Karpas-422 (cell line): ENCODE measurements at regions not wholly inside any gene's neighbourhood (a gene's known extent, or its start where the extent isn't known, plus 50 kb on each side); places are given as distances from the start of the nearest gene placed in this dataset.

Experiments used
- DNase-seq: peaks from one replicate; pipeline ENCODE4 v3.0.0-alpha.2; 2015
- H2AFZ ChIP-seq: fragments of 200-600 bp; sonication (generic); 2 replicates; pipeline ENCODE4 v1.6.1; 2014; ENCODE audit warnings: antibody characterized with exemption, low read length, mixed read lengths
- H3K27ac ChIP-seq: fragments of 200-600 bp; sonication (generic); 2 replicates; pipeline ENCODE4 v1.5.1; 2014; ENCODE audit warnings: mild to moderate bottlenecking, low read length, moderate library complexity
- H3K27me3 ChIP-seq: fragments of 200-600 bp; sonication (generic); 2 replicates; pipeline ENCODE4 v1.6.1; 2014; ENCODE audit warnings: low read length, mixed read lengths
- H3K36me3 ChIP-seq: fragments of 200-600 bp; sonication (generic); 2 replicates; pipeline ENCODE4 v1.6.1; 2014; ENCODE audit warnings: low read length, mixed read lengths; ENCODE audit not compliant: insufficient read depth
- H3K4me1 ChIP-seq: fragments of 200-600 bp; sonication (generic); 2 replicates; pipeline ENCODE4 v1.6.1; 2014; ENCODE audit warnings: mild to moderate bottlenecking, low read length, mixed read lengths
- H3K4me2 ChIP-seq: fragments of 200-600 bp; sonication (generic); 2 replicates; pipeline ENCODE4 v1.6.1; 2014; ENCODE audit warnings: low read length, low read depth, mild to moderate bottlenecking; ENCODE audit not compliant: poor library complexity, severe bottlenecking
- H3K4me3 ChIP-seq: fragments of 200-600 bp; sonication (generic); 2 replicates; pipeline ENCODE4 v1.5.1; 2014; ENCODE audit warnings: mild to moderate bottlenecking, antibody characterized with exemption, low read length, mixed read lengths
- H3K79me2 ChIP-seq: fragments of 200-600 bp; sonication (generic); 2 replicates; pipeline ENCODE4 v1.6.1; 2014; ENCODE audit warnings: mild to moderate bottlenecking, low read length, mixed read lengths
- H3K9ac ChIP-seq: fragments of 200-600 bp; sonication (generic); 2 replicates; pipeline ENCODE4 v1.6.0; 2014; ENCODE audit warnings: low read length
- H3K9me2 ChIP-seq: fragments of 200-600 bp; sonication (generic), shearing (Covaris generic); replicated peaks from 2 replicates; pipeline ENCODE4 v1.6.0; 2014; ENCODE audit warnings: mild to moderate bottlenecking, low read length, moderate library complexity; ENCODE audit not compliant: insufficient read depth
- H3K9me3 ChIP-seq: fragments of 300-700, 200-600 bp; sonication (generic); 2 replicates; pipeline ENCODE4 v1.6.1; 2014; ENCODE audit warnings: low read length, mixed read lengths
- H4K20me1 ChIP-seq: fragments of 200-600 bp; sonication (generic); 2 replicates; pipeline ENCODE4 v1.6.1; 2014; ENCODE audit warnings: mild to moderate bottlenecking, antibody characterized with exemption, low read length, low read depth; ENCODE audit not compliant: insufficient read depth

- Histone ChIP-seq H3K9me3 (no peaks in the 10 kb centered on the region), H3K27ac (no peak overlapping the region), H3K79me2 (no peaks in the 10 kb centered on the region), H3K4me3 (no peak overlapping the region), H3K27me3 (no peaks in the 10 kb centered on the region; the same call in 1 of the 2 replicates), H3K4me1 (peaks cover 7% of the 10 kb centered on the region), H4K20me1 (no peaks in the 10 kb centered on the region), H3K9me2 (no peaks in the 10 kb centered on the region), H3K9ac (no peak overlapping the region), H3K36me3 (no peaks in the 10 kb centered on the region), H3K4me2 (no peak overlapping the region), H2AFZ (no peak overlapping the region)
- DNase-seq = no peak
Measured at GRCh38 chr1:221074332-221074731, 195.1 kb downstream of the HLX start.

DNA sequence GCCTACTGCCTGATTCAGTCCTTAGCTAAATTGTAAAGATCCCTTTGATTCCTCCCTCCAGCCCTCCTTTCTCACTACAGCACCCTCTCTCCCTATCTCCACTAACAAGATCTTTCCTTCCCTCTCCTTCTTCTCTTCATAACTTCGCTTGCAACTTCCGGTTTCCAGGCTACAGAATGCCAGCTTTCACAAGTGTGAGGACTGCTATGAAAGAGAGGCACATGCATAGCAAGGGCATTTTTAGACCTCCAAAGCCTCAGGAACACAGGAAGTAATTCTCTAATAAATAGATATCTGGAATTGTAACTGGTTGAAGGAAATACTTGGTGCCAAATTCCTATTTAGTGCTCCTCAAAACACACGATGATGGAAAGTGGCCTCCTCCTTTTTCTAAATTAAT, 196.7 kb downstream of the HLX start:
- no peaks in the 10 kb centered on the region for H3K4me1 ChIP-seq
- H3K27ac ChIP-seq = no peak overlapping the region
- no peaks in the 10 kb centered on the region for H4K20me1 ChIP-seq
- H3K4me2 ChIP-seq = no peak overlapping the region
- H3K4me3 ChIP-seq = no peak overlapping the region
- no peaks in the 10 kb centered on the region for H3K9me3 ChIP-seq
- no peak overlapping the region for H3K9ac ChIP-seq
- no peaks in the 10 kb centered on the region for H3K36me3 ChIP-seq
- no peaks in the 10 kb centered on the region; the same call in 1 of the 2 replicates for H3K27me3 ChIP-seq
- H2AFZ ChIP-seq = no peak overlapping the region
- no peaks in the 10 kb centered on the region for H3K9me2 ChIP-seq
- DNase-seq = no peak
- H3K79me2 ChIP-seq = no peaks in the 10 kb centered on the region

DNA sequence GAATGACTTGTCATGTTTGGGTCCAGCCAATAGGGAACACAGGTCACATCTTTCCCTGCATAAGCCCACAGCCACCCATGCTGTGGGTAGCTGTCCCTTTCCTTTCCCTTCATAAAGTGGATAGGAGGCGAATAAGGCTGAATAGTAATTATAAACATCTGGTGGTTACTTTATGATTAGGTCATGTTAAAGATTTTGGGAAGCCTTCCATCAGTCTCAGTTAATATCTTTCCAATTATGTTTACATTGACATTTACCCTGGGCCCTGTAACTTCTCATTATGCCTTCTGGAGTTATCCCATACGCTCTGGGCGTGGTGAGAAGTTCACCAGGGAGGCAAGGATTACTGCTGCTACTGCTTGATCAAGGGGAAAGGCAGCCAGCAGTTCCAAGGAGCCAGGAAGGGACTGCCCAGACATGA, 197.2 kb downstream of the HLX start:
- Histone ChIP-seq H3K9me3 (no peaks in the 10 kb centered on the region), H3K27ac (no peak overlapping the region), H3K4me2 (no peak overlapping the region), H3K27me3 (no peaks in the 10 kb centered on the region; the same call in 1 of the 2 replicates), H4K20me1 (no peaks in the 10 kb centered on the region), H3K4me1 (no peaks in the 10 kb centered on the region), H3K4me3 (no peak overlapping the region), H2AFZ (no peak overlapping the region), H3K79me2 (no peaks in the 10 kb centered on the region), H3K36me3 (no peaks in the 10 kb centered on the region), H3K9ac (no peak overlapping the region), H3K9me2 (no peaks in the 10 kb centered on the region)
- no peak for DNase-seq

DNA sequence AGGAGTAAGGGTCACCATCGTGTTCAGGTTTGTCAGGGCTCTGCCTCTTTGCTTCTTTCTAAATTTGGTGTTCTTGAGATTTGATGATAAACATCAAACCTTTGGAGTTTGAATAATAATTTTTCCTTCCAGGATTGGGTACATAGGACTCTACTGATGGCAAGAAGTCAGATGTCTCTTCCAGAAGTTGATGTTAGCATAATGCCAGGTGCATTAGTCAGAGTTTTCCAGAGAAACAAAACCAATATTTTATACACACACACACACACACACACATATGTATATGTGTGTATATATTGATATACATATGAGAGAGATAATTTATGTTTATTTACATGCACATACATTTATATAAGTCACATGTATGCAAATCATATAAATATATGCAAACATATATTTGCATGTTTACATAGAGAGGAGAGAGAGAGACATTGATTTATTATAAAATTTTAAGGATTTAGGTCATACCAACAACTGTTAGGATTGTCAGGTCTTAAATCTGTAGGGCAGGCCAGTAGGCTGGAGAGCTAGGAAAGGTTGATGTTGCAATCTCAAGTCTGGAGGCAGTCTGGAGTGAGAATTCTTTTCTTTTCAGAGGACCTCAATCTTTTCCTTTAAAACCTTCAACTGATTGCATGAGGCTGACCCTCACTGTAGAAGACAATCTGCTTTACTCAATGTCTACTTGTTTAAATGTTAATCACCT, 199.2 kb downstream of the HLX start:
- no peaks in the 10 kb centered on the region for H3K79me2 ChIP-seq
- H3K4me1 ChIP-seq = no peaks in the 10 kb centered on the region
- no peak for DNase-seq
- no peak overlapping the region for H2AFZ ChIP-seq
- no peaks in the 10 kb centered on the region for H3K9me3 ChIP-seq
- H3K4me3 ChIP-seq = no peak overlapping the region
- no peaks in the 10 kb centered on the region for H3K36me3 ChIP-seq
- no peaks in the 10 kb centered on the region for H3K27me3 ChIP-seq
- no peaks in the 10 kb centered on the region for H3K9me2 ChIP-seq
- H4K20me1 ChIP-seq = no peaks in the 10 kb centered on the region
- no peak overlapping the region for H3K9ac ChIP-seq
- no peak overlapping the region for H3K27ac ChIP-seq
- no peak overlapping the region for H3K4me2 ChIP-seq

DNA sequence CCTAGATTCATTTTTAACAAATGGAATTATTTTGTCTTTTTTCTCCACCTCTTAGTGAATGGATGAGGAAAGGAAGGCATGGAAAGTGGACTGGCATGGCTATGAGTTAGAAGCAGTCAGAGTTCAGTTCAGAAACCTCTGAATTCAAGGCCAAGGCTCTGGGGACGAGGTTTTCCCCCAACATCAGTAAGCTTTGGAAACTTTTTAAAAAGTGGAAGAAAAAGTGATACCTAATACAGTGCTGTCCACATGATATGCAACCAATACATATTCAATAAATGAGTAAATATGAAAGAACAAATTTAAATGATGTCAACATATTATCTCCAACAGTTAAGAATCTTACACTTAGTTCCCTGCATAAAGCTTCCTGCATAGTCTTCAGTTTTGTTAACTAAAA, 204.7 kb downstream of the HLX start:
- no peaks in the 10 kb centered on the region for H3K9me2 ChIP-seq
- no peak overlapping the region for H3K4me2 ChIP-seq
- no peaks in the 10 kb centered on the region for H3K4me1 ChIP-seq
- H3K9ac ChIP-seq = no peak overlapping the region
- H3K9me3 ChIP-seq = no peaks in the 10 kb centered on the region
- H3K27me3 ChIP-seq = no peaks in the 10 kb centered on the region
- DNase-seq = no peak
- H3K4me3 ChIP-seq = no peak overlapping the region
- no peaks in the 10 kb centered on the region for H3K36me3 ChIP-seq
- H3K79me2 ChIP-seq = no peaks in the 10 kb centered on the region
- H4K20me1 ChIP-seq = no peaks in the 10 kb centered on the region
- no peak overlapping the region for H2AFZ ChIP-seq
- no peak overlapping the region for H3K27ac ChIP-seq

- H3K79me2 ChIP-seq = no peaks in the 10 kb centered on the region
- no peaks in the 10 kb centered on the region for H3K9me3 ChIP-seq
- H3K27me3 ChIP-seq = no peaks in the 10 kb centered on the region
- H4K20me1 ChIP-seq = no peaks in the 10 kb centered on the region
- H3K9ac ChIP-seq = no peak overlapping the region
- H3K4me1 ChIP-seq = no peaks in the 10 kb centered on the region
- no peak overlapping the region for H2AFZ ChIP-seq
- H3K27ac ChIP-seq = no peak overlapping the region
- DNase-seq = no peak
- H3K36me3 ChIP-seq = no peaks in the 10 kb centered on the region
- no peak overlapping the region for H3K4me2 ChIP-seq
- H3K9me2 ChIP-seq = no peaks in the 10 kb centered on the region
- no peak overlapping the region for H3K4me3 ChIP-seq
Measured at GRCh38 chr1:221084681-221085080, 205.4 kb downstream of the HLX start.

- DNase-seq = no peak
- Histone ChIP-seq H2AFZ (no peak overlapping the region), H3K36me3 (no peaks in the 10 kb centered on the region), H3K9me2 (no peaks in the 10 kb centered on the region), H3K4me3 (no peak overlapping the region), H3K79me2 (no peaks in the 10 kb centered on the region), H3K27me3 (no peaks in the 10 kb centered on the region), H4K20me1 (no peaks in the 10 kb centered on the region), H3K9ac (no peak overlapping the region), H3K4me2 (no peak overlapping the region), H3K27ac (no peak overlapping the region), H3K4me1 (no peaks in the 10 kb centered on the region), H3K9me3 (no peaks in the 10 kb centered on the region)
Measured at GRCh38 chr1:221085701-221086375, 206.6 kb downstream of the HLX start.

DNA sequence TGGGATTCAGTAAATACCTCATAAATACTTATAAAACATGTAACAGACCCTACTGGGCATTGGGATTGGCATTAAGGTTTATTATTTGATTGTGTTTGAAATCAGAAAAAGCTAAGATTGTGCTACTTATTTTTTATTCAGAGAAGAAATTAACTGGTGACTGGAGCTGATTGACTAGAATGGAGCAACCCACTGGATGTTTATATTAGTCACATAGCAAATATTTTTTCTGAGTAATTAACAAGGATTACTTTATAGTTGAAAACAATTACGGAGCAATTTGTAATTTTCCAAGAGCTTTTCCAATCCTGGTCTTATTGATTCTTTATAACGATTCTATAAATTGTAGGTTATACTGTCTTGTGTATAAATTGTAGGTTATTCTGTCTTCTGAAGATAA, 208.7 kb downstream of the HLX start:
- H3K27me3 ChIP-seq = no peaks in the 10 kb centered on the region
- no peak overlapping the region for H3K4me3 ChIP-seq
- no peak for DNase-seq
- H3K27ac ChIP-seq = no peak overlapping the region
- no peak overlapping the region for H3K9ac ChIP-seq
- H2AFZ ChIP-seq = no peak overlapping the region
- H3K79me2 ChIP-seq = no peaks in the 10 kb centered on the region
- no peaks in the 10 kb centered on the region for H3K36me3 ChIP-seq
- no peak overlapping the region for H3K4me2 ChIP-seq
- no peaks in the 10 kb centered on the region for H3K9me2 ChIP-seq
- no peaks in the 10 kb centered on the region for H4K20me1 ChIP-seq
- H3K4me1 ChIP-seq = no peaks in the 10 kb centered on the region
- H3K9me3 ChIP-seq = no peaks in the 10 kb centered on the region
